ENCODE measurements at regions not wholly inside any gene's neighbourhood (a gene's known extent, or its start where the extent isn't known, plus 50 kb on each side); places are given as distances from the start of the nearest gene placed in this dataset.

DNA sequence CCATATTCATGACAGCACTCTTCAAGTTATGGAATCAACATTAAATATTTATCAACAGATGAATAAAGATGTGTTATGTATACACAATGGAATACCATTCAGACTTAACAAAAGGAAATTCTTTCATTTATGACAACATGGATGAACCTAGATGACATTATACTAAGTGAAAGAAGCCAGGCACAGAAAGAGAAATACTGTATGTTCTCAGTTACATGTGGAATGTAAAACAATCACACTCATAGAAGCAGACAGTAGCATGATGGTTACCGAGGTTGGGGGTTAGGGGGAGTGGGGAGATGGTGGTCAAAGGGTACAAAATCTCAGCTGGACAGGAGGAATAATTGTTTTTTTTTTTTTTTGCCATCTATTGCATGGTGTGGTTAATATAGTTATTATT lies 431.9 kb downstream of the DMAC1 start:
- TF ChIP-seq ZNF121 (tag by site-specific recombination; IDR thresholded peaks at IDR 0.05), result no peak
- no peak for TF ChIP-seq ZNF473 (tag by site-specific recombination; IDR thresholded peaks at IDR 0.05)
- TF ChIP-seq, protein P1, sequence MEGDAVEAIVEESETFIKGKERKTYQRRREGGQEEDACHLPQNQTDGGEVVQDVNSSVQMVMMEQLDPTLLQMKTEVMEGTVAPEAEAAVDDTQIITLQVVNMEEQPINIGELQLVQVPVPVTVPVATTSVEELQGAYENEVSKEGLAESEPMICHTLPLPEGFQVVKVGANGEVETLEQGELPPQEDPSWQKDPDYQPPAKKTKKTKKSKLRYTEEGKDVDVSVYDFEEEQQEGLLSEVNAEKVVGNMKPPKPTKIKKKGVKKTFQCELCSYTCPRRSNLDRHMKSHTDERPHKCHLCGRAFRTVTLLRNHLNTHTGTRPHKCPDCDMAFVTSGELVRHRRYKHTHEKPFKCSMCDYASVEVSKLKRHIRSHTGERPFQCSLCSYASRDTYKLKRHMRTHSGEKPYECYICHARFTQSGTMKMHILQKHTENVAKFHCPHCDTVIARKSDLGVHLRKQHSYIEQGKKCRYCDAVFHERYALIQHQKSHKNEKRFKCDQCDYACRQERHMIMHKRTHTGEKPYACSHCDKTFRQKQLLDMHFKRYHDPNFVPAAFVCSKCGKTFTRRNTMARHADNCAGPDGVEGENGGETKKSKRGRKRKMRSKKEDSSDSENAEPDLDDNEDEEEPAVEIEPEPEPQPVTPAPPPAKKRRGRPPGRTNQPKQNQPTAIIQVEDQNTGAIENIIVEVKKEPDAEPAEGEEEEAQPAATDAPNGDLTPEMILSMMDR (tag by site-specific recombination; IDR thresholded peaks at IDR 0.05), result no peak
- TF ChIP-seq ZFP69B (tag by site-specific recombination; IDR thresholded peaks at IDR 0.05), result no peak
- no peak for TF ChIP-seq MYNN (tag by site-specific recombination; IDR thresholded peaks at IDR 0.05; ENCODE audit: borderline replicate concordance)
- no peak for TF ChIP-seq ZNF138 (tag by site-specific recombination; IDR thresholded peaks at IDR 0.05; ENCODE audit: borderline replicate concordance)
- no peak for TF ChIP-seq ZSCAN16 (tag by site-specific recombination; IDR thresholded peaks at IDR 0.05)

Data from HEK293 (cell line).